Stimulated activated CD4-positive, alpha-beta T cell treated with anti-CD3 and anti-CD28 coated beads, TNF-alpha, amount 100 ng/mL, for 48 hours (primary cell): ENCODE measurements at regions not wholly inside any gene's neighbourhood (a gene's known extent, or its start where the extent isn't known, plus 50 kb on each side); places are given as distances from the start of the nearest gene placed in this dataset.

ENCODE experiments used
- DNase-seq, 3 donors: peaks; one replicate each; pipeline ENCODE4 v3.0.0-alpha.2; 2020; ENCODE audit warnings: low read depth in 3 of 3

- DNase-seq: no peak
Observed at GRCh38 chr6:98633886-98634285, 200.5 kb upstream of the POU3F2 start.

DNA sequence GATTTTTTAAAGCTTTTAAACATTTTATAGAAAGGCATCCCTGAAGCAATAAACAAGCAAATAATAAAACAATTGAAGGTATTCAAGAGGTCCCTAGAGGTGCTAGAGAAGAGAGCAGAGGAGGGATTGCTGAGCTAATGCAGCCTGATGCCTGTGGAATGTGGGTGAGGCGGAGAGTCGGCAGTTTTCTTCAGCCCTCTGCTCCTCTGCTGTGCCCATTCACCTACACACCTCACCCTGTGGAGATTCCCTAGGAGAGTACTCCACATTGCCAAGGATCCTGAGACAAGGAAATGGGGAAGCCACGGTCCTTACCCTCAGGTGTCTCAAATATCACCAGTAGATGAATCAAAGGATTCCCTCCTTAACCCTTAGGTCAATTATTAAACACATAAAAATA, 199.8 kb upstream of the POU3F2 start:
- no peak for DNase-seq

GRCh38 chr6:98635191-98635590, 199.2 kb upstream of the POU3F2 start:
- no peak for DNase-seq

- no peak for DNase-seq
Observed at GRCh38 chr6:98636941-98637340, 197.4 kb upstream of the POU3F2 start.

DNA sequence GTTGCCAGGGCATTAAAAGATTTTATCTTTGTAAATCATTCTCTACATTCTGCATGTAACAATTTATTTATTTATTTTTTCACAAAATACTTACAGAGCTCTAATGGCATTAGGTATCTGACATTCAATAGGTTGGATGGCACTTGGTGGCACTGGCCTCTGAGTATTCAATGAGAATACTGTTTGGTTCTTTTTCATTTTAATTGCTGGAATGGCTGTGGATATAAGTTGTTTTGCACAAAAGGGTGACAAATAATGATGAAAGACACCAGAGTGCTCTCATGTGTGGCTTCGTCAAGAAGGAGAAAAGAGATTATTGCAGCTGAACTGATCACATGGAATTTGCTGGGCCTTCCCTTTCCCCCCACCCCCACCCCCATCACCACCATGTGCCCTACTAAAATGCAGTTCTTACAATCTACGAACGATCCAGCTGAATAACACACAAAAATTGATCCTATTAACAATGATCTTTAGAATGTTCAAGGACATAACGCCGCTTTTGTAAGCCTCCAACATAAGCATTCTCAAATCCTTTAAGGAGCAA, 195.2 kb upstream of the POU3F2 start:
- no peak for DNase-seq

GRCh38 chr6:98640366-98640765, 194.0 kb upstream of the POU3F2 start:
- no peak for DNase-seq

GRCh38 chr6:98641949-98642719, 192.2 kb upstream of the POU3F2 start:
- DNase-seq: no peak

GRCh38 chr6:98644063-98644462, 190.3 kb upstream of the POU3F2 start:
- no peak for DNase-seq

GRCh38 chr6:98648211-98648914, 186.0 kb upstream of the POU3F2 start:
- DNase-seq: no peak

- no peak for DNase-seq
Observed at GRCh38 chr6:98650941-98651340, 183.4 kb upstream of the POU3F2 start.

DNA sequence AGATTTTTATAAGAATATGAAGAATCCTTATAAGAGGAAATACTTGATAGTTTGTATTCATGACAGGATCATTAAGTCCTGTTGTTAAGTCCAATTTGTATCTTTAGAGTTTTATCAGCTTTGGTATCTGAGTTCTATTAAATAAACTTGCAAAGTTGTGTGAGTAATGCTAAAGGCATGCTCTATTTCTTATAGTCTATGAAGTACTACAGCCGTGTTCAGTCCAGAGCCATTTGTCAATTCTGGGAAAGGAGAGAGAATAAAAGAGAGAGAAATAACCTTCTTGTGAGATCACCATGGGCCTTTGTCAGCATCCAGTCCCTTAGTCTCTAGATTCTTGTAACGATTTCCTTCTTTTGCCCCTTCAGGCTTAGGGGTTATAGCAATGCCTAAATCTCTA, 181.2 kb upstream of the POU3F2 start:
- DNase-seq: no peak

DNA sequence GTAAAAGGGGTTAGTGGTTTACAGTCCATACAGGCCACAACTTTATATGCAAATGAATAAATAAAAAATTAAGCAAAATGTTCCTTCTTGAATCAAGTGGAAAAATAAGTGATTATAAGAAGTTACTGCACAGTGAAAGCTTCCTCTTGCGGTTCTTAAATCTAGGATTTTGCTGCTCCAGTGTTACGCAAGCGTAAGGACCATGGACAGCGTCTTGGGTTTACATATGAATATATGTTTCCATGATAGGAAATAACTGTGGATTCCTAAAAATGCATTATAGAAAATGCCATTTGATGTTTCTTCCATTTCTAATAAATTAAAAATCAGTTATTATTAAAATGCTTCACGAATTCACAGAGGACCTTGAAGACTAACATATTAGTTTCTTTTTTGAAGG, 176.6 kb upstream of the POU3F2 start:
- no peak for DNase-seq

DNA sequence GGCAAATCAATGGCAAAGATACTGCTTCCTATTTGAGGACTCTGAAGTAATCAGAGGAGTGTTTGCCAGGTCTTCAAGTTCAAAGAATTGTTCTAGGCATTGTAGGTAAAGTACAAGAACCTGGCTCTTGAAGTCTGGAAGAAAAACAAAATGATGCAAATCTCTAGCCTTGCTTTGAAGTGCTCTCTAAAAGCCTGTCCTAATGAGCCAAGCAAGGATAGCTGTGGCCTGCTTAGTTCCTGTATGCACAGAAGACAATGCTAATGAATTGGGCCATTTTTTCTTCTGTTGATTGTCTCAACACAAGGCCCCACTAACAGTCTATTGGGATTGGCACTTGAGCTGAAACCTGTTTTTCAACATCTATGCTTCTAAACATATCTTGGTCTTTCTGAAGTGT, 165.0 kb upstream of the POU3F2 start:
- DNase-seq: no peak

DNA sequence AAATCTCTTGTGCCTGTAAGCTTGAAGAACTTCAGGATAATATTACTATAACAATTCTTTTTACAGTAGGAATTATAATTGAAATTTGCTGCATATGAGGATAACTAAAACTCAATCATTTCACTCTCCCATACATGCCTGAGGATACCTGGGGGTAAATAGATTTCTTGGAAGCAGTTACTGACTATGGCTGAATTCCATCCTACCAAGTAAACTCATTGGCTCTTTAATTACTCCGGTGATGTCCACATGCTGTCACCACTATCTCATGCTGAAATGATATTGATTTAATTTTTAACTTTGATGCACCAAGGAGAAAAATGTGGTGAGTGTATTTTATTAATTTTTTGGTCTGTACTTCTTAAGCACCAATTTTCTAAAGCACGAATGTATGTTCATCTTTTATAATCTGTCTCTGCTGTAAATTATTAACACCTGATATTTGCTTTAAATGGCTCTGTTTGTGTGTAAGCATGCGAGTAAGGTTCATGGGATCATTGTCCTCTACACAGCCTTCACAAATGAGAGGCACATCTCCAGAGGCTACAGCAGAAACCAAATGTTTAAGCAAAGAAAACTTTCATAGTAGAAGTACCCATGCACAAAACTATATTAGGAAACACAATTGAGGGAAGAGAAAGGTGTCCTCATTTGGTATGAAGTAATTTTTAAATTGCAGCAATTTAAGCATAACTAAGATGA, 164.2 kb upstream of the POU3F2 start:
- DNase-seq: no peak

- DNase-seq: no peak
Observed at GRCh38 chr6:98672681-98673475, 161.5 kb upstream of the POU3F2 start.

DNA sequence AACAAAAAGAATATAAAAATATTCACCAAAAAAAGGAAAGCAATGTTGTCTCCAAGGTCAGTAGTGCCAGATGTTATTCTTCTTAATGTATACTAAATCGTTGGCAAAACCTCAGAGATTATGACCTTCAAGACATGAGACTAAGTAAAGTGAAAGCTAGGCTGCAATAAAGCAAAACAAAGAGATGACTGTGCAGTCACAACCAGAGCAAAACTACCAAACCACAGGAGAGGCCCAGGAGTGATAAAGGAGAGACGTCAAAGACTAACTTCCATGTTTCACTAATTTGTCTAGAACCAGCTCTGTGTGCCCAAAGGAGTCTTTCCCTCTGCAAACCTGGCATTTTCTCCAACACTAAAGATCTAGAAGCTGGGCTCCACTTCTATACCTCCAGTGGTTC, 155.9 kb upstream of the POU3F2 start:
- no peak for DNase-seq

GRCh38 chr6:98686008-98686601, 148.3 kb upstream of the POU3F2 start:
- DNase-seq: no peak

DNA sequence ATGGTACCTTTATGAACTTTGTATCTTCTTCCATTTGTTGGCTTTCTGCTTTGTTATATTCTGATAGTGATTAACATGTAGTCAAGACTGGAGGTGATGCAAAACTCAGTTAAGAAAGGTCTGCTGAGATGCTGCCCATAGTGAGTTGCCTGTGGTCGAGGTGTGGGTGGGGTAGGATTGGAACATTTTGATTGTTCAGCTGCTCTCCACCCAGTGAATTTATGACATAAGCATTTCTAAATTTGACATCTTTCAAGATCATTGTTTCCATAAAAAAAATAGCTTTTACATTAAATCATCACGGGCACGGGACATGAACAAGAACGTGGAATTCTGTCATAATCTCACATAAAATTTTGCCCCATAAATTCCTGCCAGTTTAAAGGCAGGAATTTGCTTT, 146.6 kb upstream of the POU3F2 start:
- DNase-seq: no peak

DNA sequence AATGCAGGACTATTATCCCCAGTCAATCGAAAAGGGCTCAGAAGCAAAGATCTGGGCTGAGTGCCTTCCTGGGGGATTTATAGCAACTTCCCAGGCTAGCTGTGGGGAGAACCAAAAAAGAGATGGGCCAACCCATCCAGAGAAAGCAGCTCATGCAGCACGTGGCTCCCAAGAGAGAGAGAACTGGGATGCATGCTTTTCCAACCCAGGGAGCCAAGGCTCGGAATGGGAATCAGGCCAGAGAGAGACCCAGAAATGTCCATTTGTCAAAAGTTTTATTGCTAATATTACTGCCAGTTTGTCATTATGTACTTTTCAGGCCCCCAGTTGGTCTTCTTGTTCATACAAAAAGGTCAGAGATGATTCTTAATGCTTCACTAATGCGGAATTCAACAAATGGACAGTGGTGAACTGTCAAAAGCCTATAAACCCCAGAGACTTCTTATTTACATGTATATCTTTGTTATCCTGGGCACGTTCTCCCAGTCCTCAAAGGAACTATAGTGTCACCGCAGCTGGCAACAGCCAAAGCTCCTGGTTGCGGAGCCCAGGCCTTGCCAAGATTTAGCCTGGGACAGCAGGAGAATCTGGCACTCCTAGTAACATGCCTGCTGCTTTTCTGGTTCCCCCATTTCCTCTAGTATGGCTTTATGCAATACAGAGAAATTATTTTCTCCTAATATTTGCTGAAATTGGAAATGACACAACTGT, 139.1 kb upstream of the POU3F2 start:
- DNase-seq: no peak

DNA sequence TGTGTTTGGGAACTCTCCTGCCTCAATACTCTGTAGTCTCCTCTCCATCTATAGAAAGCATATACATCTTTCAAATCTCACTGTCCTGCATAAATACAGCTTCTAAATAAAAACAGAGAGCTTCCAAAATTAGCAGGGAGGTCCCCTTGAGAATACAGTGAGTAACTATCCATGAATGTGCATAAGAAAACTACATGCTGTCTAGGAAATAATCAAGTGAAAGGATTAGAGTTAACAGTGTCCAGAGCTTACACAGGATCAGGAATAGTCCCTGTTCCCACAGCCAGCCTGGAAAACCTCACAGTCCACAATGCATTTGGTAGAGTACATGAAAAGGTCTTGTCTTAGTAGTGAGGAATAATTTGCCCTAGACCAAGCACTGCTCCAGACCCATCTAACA, 123.0 kb upstream of the POU3F2 start:
- no peak for DNase-seq

- DNase-seq: no peak
Observed at GRCh38 chr6:98716341-98716740, 118.0 kb upstream of the POU3F2 start.
